OCI-LY1 (cell line): ENCODE measurements at regions not wholly inside any gene's neighbourhood (a gene's known extent, or its start where the extent isn't known, plus 50 kb on each side); places are given as distances from the start of the nearest gene placed in this dataset.

Experiments
- EZH2 ChIP-seq: fragments of 200-600 bp; sonication (generic), shearing (Covaris generic); IDR thresholded peaks from 2 replicates; pipeline ENCODE4 v1.8.0; 2017; ENCODE audit warnings: borderline replicate concordance, mixed run types, mild to moderate bottlenecking, antibody characterized with exemption, low read length, moderate library complexity, mixed read lengths
- TF ChIP-seq, protein P1 (sequence below): fragments of 200-600 bp; sonication (generic), shearing (Covaris generic); IDR thresholded peaks from 2 replicates; pipeline ENCODE4 v1.5.1; 2017; ENCODE audit warnings: mild to moderate bottlenecking, antibody characterized with exemption, low read length, moderate library complexity, mixed read lengths

- TF ChIP-seq, protein P1, sequence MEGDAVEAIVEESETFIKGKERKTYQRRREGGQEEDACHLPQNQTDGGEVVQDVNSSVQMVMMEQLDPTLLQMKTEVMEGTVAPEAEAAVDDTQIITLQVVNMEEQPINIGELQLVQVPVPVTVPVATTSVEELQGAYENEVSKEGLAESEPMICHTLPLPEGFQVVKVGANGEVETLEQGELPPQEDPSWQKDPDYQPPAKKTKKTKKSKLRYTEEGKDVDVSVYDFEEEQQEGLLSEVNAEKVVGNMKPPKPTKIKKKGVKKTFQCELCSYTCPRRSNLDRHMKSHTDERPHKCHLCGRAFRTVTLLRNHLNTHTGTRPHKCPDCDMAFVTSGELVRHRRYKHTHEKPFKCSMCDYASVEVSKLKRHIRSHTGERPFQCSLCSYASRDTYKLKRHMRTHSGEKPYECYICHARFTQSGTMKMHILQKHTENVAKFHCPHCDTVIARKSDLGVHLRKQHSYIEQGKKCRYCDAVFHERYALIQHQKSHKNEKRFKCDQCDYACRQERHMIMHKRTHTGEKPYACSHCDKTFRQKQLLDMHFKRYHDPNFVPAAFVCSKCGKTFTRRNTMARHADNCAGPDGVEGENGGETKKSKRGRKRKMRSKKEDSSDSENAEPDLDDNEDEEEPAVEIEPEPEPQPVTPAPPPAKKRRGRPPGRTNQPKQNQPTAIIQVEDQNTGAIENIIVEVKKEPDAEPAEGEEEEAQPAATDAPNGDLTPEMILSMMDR: no peak
- TF ChIP-seq EZH2: no peak
Measured at GRCh38 chr14:101498526-101498860, 62.8 kb upstream of the DIO3 start.
